ENCODE measurements at regions not wholly inside any gene's neighbourhood (a gene's known extent, or its start where the extent isn't known, plus 50 kb on each side); places are given as distances from the start of the nearest gene placed in this dataset.

DNA sequence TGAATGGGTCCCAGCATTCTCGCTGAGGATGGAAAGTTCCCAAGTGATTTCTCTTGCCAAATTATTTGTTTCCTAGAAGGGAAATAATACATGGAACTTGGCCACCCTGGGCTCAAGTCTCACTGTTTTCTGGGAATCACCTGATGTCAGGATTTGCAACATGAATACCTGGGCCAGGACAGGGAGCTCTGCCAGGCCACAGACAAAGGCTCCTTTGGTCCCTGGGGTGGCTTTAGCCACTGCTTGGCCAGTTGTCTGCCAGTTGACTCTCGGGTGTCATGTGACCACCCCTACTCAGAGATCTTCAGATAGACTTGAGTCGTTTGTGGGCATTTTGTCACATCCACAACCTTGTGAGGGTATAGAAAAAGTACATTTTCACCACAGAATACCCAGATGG, 258.0 kb upstream of the HABP2 start:
- H3K4me1 Mint-ChIP-seq (ENCODE audit: unreplicated experiment): peaks cover 49% of the 10 kb centered on the region
- no peak overlapping the region for H3K27ac Mint-ChIP-seq (ENCODE audit: unreplicated experiment)
- TF ChIP-seq, protein P1, sequence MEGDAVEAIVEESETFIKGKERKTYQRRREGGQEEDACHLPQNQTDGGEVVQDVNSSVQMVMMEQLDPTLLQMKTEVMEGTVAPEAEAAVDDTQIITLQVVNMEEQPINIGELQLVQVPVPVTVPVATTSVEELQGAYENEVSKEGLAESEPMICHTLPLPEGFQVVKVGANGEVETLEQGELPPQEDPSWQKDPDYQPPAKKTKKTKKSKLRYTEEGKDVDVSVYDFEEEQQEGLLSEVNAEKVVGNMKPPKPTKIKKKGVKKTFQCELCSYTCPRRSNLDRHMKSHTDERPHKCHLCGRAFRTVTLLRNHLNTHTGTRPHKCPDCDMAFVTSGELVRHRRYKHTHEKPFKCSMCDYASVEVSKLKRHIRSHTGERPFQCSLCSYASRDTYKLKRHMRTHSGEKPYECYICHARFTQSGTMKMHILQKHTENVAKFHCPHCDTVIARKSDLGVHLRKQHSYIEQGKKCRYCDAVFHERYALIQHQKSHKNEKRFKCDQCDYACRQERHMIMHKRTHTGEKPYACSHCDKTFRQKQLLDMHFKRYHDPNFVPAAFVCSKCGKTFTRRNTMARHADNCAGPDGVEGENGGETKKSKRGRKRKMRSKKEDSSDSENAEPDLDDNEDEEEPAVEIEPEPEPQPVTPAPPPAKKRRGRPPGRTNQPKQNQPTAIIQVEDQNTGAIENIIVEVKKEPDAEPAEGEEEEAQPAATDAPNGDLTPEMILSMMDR (IDR thresholded peaks at IDR 0.05): no peak
- no peaks in the 10 kb centered on the region for H3K9me3 Mint-ChIP-seq (ENCODE audit: unreplicated experiment)
- no peak for DNase-seq (ENCODE audit: extremely low spot score, unreplicated experiment)
- H3K27me3 Mint-ChIP-seq (ENCODE audit: unreplicated experiment): no peaks in the 10 kb centered on the region
- H3K36me3 Mint-ChIP-seq (ENCODE audit: unreplicated experiment): peaks cover 3% of the 10 kb centered on the region
- no peak overlapping the region for H3K4me3 Mint-ChIP-seq (ENCODE audit: unreplicated experiment)

GRCh38 chr10:113297226-113297625, 255.6 kb upstream of the HABP2 start:
- DNase-seq (ENCODE audit: extremely low spot score, unreplicated experiment): no peak
- Mint-ChIP-seq H3K9me3 (ENCODE audit: unreplicated experiment) (no peaks in the 10 kb centered on the region), H3K36me3 (ENCODE audit: unreplicated experiment) (peaks cover 3% of the 10 kb centered on the region), H3K4me3 (ENCODE audit: unreplicated experiment) (peak overlapping the region; percentile 24), H3K27ac (ENCODE audit: unreplicated experiment) (peak overlapping the region; percentile 88), H3K27me3 (ENCODE audit: unreplicated experiment) (no peaks in the 10 kb centered on the region), H3K4me1 (ENCODE audit: unreplicated experiment) (peaks cover 37% of the 10 kb centered on the region)
- TF ChIP-seq, protein P1 (IDR thresholded peaks at IDR 0.05): peak; percentile 42

GRCh38 chr10:113298616-113299015, 254.2 kb upstream of the HABP2 start:
- H3K4me1 Mint-ChIP-seq (ENCODE audit: unreplicated experiment): peaks cover 41% of the 10 kb centered on the region
- H3K4me3 Mint-ChIP-seq (ENCODE audit: unreplicated experiment): no peak overlapping the region
- H3K9me3 Mint-ChIP-seq (ENCODE audit: unreplicated experiment): no peaks in the 10 kb centered on the region
- H3K27me3 Mint-ChIP-seq (ENCODE audit: unreplicated experiment): no peaks in the 10 kb centered on the region
- TF ChIP-seq, protein P1 (IDR thresholded peaks at IDR 0.05): no peak
- H3K36me3 Mint-ChIP-seq (ENCODE audit: unreplicated experiment): peaks cover 3% of the 10 kb centered on the region
- no peak for DNase-seq (ENCODE audit: extremely low spot score, unreplicated experiment)
- peak overlapping the region; percentile 88 for H3K27ac Mint-ChIP-seq (ENCODE audit: unreplicated experiment)

GRCh38 chr10:113300201-113300600, 252.7 kb upstream of the HABP2 start:
- Mint-ChIP-seq H3K4me3 (ENCODE audit: unreplicated experiment) (no peak overlapping the region), H3K4me1 (ENCODE audit: unreplicated experiment) (peaks cover 57% of the 10 kb centered on the region), H3K27me3 (ENCODE audit: unreplicated experiment) (no peaks in the 10 kb centered on the region), H3K27ac (ENCODE audit: unreplicated experiment) (no peak overlapping the region), H3K9me3 (ENCODE audit: unreplicated experiment) (no peaks in the 10 kb centered on the region), H3K36me3 (ENCODE audit: unreplicated experiment) (peaks cover 3% of the 10 kb centered on the region)
- no peak for DNase-seq (ENCODE audit: extremely low spot score, unreplicated experiment)
- TF ChIP-seq, protein P1 (IDR thresholded peaks at IDR 0.05): no peak

GRCh38 chr10:113300617-113301016, 252.2 kb upstream of the HABP2 start:
- H3K9me3 Mint-ChIP-seq (ENCODE audit: unreplicated experiment): no peaks in the 10 kb centered on the region
- no peaks in the 10 kb centered on the region for H3K27me3 Mint-ChIP-seq (ENCODE audit: unreplicated experiment)
- DNase-seq (ENCODE audit: extremely low spot score, unreplicated experiment): no peak
- TF ChIP-seq, protein P1 (IDR thresholded peaks at IDR 0.05): no peak
- H3K27ac Mint-ChIP-seq (ENCODE audit: unreplicated experiment): no peak overlapping the region
- peaks cover 60% of the 10 kb centered on the region for H3K4me1 Mint-ChIP-seq (ENCODE audit: unreplicated experiment)
- no peak overlapping the region for H3K4me3 Mint-ChIP-seq (ENCODE audit: unreplicated experiment)
- H3K36me3 Mint-ChIP-seq (ENCODE audit: unreplicated experiment): peaks cover 3% of the 10 kb centered on the region

Data from osteocyte (in vitro differentiated cells).